Right cardiac atrium (tissue), 5 donors: ENCODE measurements at regions not wholly inside any gene's neighbourhood (a gene's known extent, or its start where the extent isn't known, plus 50 kb on each side); places are given as distances from the start of the nearest gene placed in this dataset.
"Not testable (repeated sequence)": the region's sequence is repeated elsewhere in the genome, so short reads cannot be mapped to it uniquely, and the experiment has no call there.

ENCODE experiments used
- ATAC-seq, 2 donors: fragments of 200-7000 bp; cut with Tn5 transposase; one replicate each; pipeline versions ENCODE4 v1.8.0 to v1.9.1; 2020; ENCODE audit warnings: moderate library complexity in 2 of 2, mild to moderate bottlenecking in 1 of 2
- DNase-seq, 3 donors: peaks; one replicate each; pipeline ENCODE4 v3.0.0-alpha.2; 2020
- H3K27ac ChIP-seq: one replicate; pipeline ENCODE4 v1.5.1; 2013; ENCODE audit warnings: mild to moderate bottlenecking, low read length, control low read depth, moderate library complexity
- H3K27me3 ChIP-seq: one replicate; pipeline ENCODE4 v1.6.1; 2013; ENCODE audit not compliant: control insufficient read depth, insufficient read depth
- H3K4me1 ChIP-seq: one replicate; pipeline ENCODE4 v1.6.1; 2013; ENCODE audit warnings: low read length; ENCODE audit not compliant: control insufficient read depth, insufficient read depth
- H3K4me3 ChIP-seq: one replicate; pipeline ENCODE4 v1.5.1; 2013; ENCODE audit warnings: low read length, control low read depth
- H3K9me3 ChIP-seq: one replicate; pipeline ENCODE4 v1.6.1; 2013; ENCODE audit warnings: low read length; ENCODE audit not compliant: control insufficient read depth
- WGBS: extraction: QIAGEN DNeasy Blood & Tissue Kit; methylation state at CpG from one replicate; pipeline ENCODE4 v1.1.7; 2013; 5-methylcytosine and 5-hydroxymethylcytosine counted together
- intact Hi-C, 4 donors: fragments of 100-400 bp; cut with DNase I; formaldehyde crosslinking; loops; one replicate each; pipeline versions ENCODE4 v1.11.0 to v1.14.0; 2022 to 2023
- donor health status: healthy with polysubstance abuse.
- donor health status: DM: no; HTN: yes; CAD: no.
- donor health status: DM: no; HTN: no; CAD: no.
- donor health status: DM: no; HTN: yes; CAD: no; lungs with severe emphysema.
- donor health status: DM: yes; HTN: yes; CAD: no.

DNA sequence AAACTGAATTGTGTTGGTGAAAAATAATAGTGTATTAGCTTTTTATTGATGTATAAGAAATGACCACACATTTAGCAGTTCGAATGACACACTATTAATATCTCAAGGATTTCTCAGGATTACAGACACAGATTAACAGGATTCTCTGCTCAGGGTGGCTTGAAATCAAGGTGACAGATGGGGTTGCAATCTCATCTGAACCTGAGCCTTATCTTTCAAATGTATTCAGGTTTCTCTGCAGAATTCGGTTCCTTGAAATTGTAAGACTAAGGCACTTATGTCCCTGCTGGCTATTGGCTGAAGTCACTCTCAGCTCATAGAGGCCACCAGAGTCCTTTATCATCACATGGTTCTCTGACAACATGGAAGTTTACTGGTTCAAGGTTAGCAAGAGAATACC lies 1780.1 kb downstream of the ARAP2 start:
- ATAC-seq: no peak
- DNase-seq: no peak
- Histone ChIP-seq H3K4me3 (no peak overlapping the region), H3K4me1 (no peaks in the 10 kb centered on the region), H3K9me3 (no peaks in the 10 kb centered on the region), H3K27ac (no peak overlapping the region), H3K27me3 (no peaks in the 10 kb centered on the region)
- intact Hi-C loops: no loop called here
- WGBS: 62% methylated on average over 2 of the region's 2 CpGs

DNA sequence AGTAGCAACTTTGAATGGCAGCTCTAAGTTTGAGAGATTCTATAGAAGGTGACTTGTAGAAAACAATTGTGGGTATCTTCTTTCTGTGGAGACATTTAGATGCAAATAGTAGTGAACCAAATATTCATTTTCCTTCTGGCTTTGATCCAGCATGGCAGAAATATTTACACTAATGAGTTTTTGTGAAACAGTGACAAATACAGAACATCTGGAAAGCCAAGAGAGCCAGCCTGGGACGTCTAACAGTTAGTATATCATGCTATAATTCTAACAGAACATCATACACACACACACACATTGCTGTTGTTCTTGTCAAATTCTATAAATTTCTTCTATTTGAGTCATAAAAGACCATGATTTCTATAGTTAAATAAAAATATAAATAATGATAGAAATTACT lies 1777.9 kb downstream of the ARAP2 start:
- Histone ChIP-seq H3K4me3 (no peak overlapping the region), H3K9me3 (no peaks in the 10 kb centered on the region), H3K4me1 (no peaks in the 10 kb centered on the region), H3K27me3 (no peaks in the 10 kb centered on the region), H3K27ac (no peak overlapping the region)
- ATAC-seq: no peak
- no peak for DNase-seq
- intact Hi-C loops: no loop called here
- 25% methylated on average over 1 of the region's 1 CpG for WGBS

- Histone ChIP-seq H3K27me3 (no peaks in the 10 kb centered on the region), H3K27ac (no peak overlapping the region), H3K4me1 (no peaks in the 10 kb centered on the region), H3K4me3 (no peak overlapping the region), H3K9me3 (no peaks in the 10 kb centered on the region)
- WGBS: 67% methylated on average over 2 of the region's 2 CpGs
- DNase-seq (no peak), ATAC-seq (no peak)
- intact Hi-C loops: no loop called here
Measured at GRCh38 chr4:34469516-34469915, 1774.8 kb downstream of the ARAP2 start.

DNA sequence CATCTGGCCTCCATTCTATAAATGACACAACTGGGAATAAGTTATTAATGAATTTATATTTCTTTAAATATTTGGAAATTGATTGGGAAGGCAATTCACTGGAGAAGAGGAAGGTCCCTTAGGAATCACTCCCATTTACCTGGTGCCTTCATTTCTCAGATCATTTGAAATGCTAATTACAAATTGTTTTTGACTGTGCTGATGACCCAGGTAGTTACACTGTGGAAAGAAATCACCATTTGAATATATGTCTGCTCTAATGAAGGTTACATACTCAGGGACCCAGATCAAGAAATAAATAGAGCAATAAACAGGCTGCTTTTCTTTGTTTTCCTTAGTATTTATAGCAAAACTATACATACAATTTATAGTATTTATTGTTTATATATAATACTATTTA lies 1759.1 kb downstream of the ARAP2 start:
- intact Hi-C loops: no loop called here
- H3K27me3 ChIP-seq: no peaks in the 10 kb centered on the region
- no peaks in the 10 kb centered on the region for H3K9me3 ChIP-seq
- ATAC-seq: no peak
- no peaks in the 10 kb centered on the region for H3K4me1 ChIP-seq
- no peak overlapping the region for H3K27ac ChIP-seq
- H3K4me3 ChIP-seq: no peak overlapping the region
- no peak for DNase-seq

DNA sequence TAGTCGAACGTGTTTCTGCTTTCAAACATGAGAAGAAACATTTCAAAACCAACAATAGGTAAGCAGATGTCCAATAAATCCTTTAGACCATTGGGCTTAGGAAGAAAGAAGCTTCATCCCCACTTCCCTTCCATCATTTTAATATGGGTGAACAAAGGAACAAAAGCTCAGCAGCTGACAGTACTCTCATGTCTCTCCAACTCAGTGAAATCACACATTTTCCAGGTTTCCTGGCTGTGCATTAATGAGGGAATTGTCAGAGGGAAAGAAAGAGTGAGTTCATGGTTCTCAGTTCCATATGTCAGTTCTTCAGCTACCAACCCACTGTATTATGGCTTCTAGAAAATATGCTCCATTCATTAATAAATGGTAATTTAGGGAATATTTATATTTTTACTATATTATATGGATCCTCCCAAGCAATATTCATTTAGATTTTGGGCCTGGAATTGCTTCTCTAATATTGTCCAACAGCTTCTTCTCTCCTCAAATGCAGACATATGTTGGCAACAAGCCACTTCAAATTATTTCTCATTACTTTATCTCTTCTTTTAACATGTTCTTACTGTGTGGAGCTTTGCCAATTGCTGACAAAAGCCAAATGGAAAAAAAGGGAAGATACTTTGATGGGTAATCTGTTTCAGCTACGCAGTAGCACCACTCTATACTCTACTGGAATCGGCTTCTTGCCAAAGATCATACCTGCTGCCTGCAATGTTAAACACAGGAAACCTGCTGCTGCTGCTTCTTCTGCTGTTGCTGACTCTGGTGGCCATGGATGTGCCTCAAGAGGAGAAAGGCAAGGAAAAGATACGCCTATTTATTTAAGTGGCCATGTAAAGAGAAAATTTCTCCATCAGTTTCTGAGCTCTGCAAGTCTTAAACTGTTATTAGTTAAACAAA lies 1757.6 kb downstream of the ARAP2 start:
- no peak overlapping the region for H3K4me3 ChIP-seq
- H3K27ac ChIP-seq: no peak overlapping the region
- H3K27me3 ChIP-seq: no peaks in the 10 kb centered on the region
- no peaks in the 10 kb centered on the region for H3K9me3 ChIP-seq
- H3K4me1 ChIP-seq: no peaks in the 10 kb centered on the region
- intact Hi-C loops: no loop called here
- no peak for ATAC-seq
- no peak for DNase-seq
- WGBS: 53% methylated on average over 5 of the region's 5 CpGs

- DNase-seq (no peak), ATAC-seq (no peak)
- no peak overlapping the region for H3K27ac ChIP-seq
- H3K9me3 ChIP-seq: no peaks in the 10 kb centered on the region
- WGBS: 79% methylated on average over 1 of the region's 1 CpG
- H3K27me3 ChIP-seq: no peaks in the 10 kb centered on the region
- intact Hi-C loops: no loop called here
- H3K4me1 ChIP-seq: no peaks in the 10 kb centered on the region
- no peak overlapping the region for H3K4me3 ChIP-seq
Measured at GRCh38 chr4:34492414-34492813, 1751.9 kb downstream of the ARAP2 start.

GRCh38 chr4:34502086-34502485 lies 1742.2 kb downstream of the ARAP2 start:
- Histone ChIP-seq H3K4me3 (no peak overlapping the region), H3K4me1 (no peaks in the 10 kb centered on the region), H3K27me3 (no peaks in the 10 kb centered on the region), H3K27ac (no peak overlapping the region), H3K9me3 (no peaks in the 10 kb centered on the region)
- ATAC-seq: no peak
- WGBS: 53% methylated on average over 2 of the region's 2 CpGs
- no peak for DNase-seq
- intact Hi-C loops: no loop called here

GRCh38 chr4:34504731-34505130 lies 1739.6 kb downstream of the ARAP2 start:
- H3K27ac ChIP-seq, H3K4me1 ChIP-seq, H3K27me3 ChIP-seq, H3K9me3 ChIP-seq, intact Hi-C loops, DNase-seq, H3K4me3 ChIP-seq, ATAC-seq: not testable (repeated sequence)
- WGBS: 74% methylated on average over 2 of the region's 2 CpGs

DNA sequence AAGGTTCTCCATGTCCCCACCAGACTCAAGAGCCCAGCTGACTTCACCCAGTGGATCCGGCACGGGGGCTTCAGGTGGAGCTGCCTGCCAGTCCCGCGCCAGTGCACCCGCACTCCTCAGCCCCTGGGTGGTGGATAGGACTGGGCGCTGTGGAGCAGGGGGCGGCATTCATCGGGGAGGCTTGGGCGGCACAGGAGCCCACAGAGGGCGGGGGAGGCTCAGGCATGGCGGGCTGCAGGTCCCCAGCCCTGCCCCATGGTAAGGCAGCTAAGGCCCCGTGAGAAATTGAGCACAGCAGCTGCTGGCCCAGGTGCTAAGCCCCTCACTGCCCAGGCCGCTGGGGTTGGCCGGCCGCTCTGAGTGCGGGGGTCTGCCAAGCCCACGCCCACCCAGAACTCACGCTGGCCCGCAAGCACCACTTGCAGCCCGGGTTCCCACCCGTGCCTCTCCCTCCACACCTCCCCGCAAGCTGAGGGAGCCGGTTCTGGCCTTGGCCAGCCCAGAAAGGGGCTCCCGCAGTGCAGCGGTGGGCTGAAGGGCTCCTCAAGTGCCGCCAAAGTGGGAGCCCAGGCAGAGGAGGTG lies 1737.7 kb downstream of the ARAP2 start:
- 93% methylated on average over 26 of the region's 26 CpGs for WGBS
- H3K4me1 ChIP-seq, H3K27me3 ChIP-seq, intact Hi-C loops, H3K4me3 ChIP-seq, H3K27ac ChIP-seq, H3K9me3 ChIP-seq, ATAC-seq: not testable (repeated sequence)
- DNase-seq: peak in 2 of 3 donors; percentile 35 to 41

- Histone ChIP-seq H3K4me3 (no peak overlapping the region), H3K27ac (no peak overlapping the region), H3K27me3 (no peaks in the 10 kb centered on the region), H3K9me3 (no peaks in the 10 kb centered on the region), H3K4me1 (no peaks in the 10 kb centered on the region)
- ATAC-seq (no peak), DNase-seq (no peak)
- intact Hi-C loops: no loop called here
Measured at GRCh38 chr4:34512616-34513015, 1731.7 kb downstream of the ARAP2 start.

GRCh38 chr4:34516524-34516923 lies 1727.8 kb downstream of the ARAP2 start:
- DNase-seq (no peak), ATAC-seq (no peak)
- Histone ChIP-seq H3K27me3 (no peaks in the 10 kb centered on the region), H3K9me3 (no peaks in the 10 kb centered on the region), H3K27ac (no peak overlapping the region), H3K4me1 (no peaks in the 10 kb centered on the region), H3K4me3 (no peak overlapping the region)
- intact Hi-C loops: no loop called here
- WGBS: 87% methylated on average over 3 of the region's 3 CpGs
